ENCODE measurements at regions not wholly inside any gene's neighbourhood (a gene's known extent, or its start where the extent isn't known, plus 50 kb on each side); places are given as distances from the start of the nearest gene placed in this dataset.

DNA sequence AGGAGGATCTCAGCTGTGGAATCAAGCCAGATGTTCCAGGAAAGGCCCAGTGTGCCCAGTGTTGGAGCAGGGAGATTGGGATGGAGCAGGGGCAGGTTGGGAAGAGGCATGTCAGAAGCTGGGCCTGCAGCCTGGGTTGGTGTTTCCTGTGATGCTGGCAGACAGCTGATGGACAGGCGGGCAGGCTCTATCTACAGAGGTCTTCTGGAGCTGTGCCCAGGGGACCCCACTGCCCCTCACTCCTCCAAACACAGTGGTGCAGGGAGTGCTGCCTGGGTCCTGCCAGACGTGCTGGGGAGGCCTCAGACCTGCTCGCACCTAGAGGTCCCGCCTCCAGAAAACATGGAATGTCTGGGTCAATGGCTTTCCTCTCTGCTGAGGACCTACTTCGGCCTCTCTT is 182.9 kb upstream of the TCERG1L start:
- Histone ChIP-seq H3K9me3 (no peaks in the 10 kb centered on the region), H3K4me1 (no peaks in the 10 kb centered on the region), H3K27ac (no peak overlapping the region), H3K27me3 (no peaks in the 10 kb centered on the region), H3K36me3 (replicated peaks in 1 of 2; ENCODE audit: insufficient read depth in 1 of 2, low read depth in 2 of 2) (no peaks in the 10 kb centered on the region), H3K4me3 (no peak overlapping the region)
- WGBS, 2 donors, result 89 to 90% methylated on average over 1 to 2 of the region's 5 CpGs
- intact Hi-C loops (cut with DNase I), result no loop called here
- no peak for DNase-seq
- TF ChIP-seq, protein P1, sequence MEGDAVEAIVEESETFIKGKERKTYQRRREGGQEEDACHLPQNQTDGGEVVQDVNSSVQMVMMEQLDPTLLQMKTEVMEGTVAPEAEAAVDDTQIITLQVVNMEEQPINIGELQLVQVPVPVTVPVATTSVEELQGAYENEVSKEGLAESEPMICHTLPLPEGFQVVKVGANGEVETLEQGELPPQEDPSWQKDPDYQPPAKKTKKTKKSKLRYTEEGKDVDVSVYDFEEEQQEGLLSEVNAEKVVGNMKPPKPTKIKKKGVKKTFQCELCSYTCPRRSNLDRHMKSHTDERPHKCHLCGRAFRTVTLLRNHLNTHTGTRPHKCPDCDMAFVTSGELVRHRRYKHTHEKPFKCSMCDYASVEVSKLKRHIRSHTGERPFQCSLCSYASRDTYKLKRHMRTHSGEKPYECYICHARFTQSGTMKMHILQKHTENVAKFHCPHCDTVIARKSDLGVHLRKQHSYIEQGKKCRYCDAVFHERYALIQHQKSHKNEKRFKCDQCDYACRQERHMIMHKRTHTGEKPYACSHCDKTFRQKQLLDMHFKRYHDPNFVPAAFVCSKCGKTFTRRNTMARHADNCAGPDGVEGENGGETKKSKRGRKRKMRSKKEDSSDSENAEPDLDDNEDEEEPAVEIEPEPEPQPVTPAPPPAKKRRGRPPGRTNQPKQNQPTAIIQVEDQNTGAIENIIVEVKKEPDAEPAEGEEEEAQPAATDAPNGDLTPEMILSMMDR (IDR thresholded peaks at IDR 0.05), result no peak
- no peak for TF ChIP-seq POLR2A (IDR thresholded peaks at IDR 0.05)
- no peak for ATAC-seq

DNA sequence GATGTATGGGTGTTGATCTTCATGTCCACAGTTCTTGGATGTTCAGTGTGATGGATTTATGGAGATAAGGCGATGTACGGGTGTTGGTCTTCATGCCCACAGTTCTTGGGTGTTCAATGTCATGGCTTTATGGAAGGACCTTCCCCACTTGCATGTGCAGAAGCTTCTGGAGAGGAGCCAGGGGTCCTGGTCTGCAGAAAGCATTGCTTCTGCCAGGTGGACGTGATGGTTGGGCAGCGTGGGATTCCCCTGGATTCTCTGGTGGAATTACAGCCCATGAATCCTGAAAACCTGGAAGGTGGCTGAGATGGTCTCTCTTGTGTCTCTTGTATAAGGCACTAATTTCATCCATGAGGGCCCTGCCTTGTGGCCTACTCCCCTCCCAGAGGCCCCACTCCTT is 183.7 kb upstream of the TCERG1L start:
- intact Hi-C loops (cut with DNase I), result no loop called here
- TF ChIP-seq, protein P1 (IDR thresholded peaks at IDR 0.05), result no peak
- TF ChIP-seq POLR2A (IDR thresholded peaks at IDR 0.05), result no peak
- WGBS, 2 donors, result 62 to 64% methylated on average over 4 of the region's 4 CpGs

GRCh38 chr10:131495892-131496291 is 184.4 kb upstream of the TCERG1L start:
- Histone ChIP-seq H3K4me1 (no peaks in the 10 kb centered on the region), H3K27me3 (no peaks in the 10 kb centered on the region), H3K9me3 (no peaks in the 10 kb centered on the region), H3K4me3 (no peak overlapping the region), H3K36me3 (replicated peaks in 1 of 2; ENCODE audit: insufficient read depth in 1 of 2, low read depth in 2 of 2) (no peaks in the 10 kb centered on the region), H3K27ac (no peak overlapping the region)
- no peak for DNase-seq
- 76 to 88% methylated on average over 11 to 14 of the region's 14 CpGs for WGBS, 2 donors
- no peak for ATAC-seq
- TF ChIP-seq POLR2A (IDR thresholded peaks at IDR 0.05), result no peak
- TF ChIP-seq, protein P1 (IDR thresholded peaks at IDR 0.05), result no peak
- intact Hi-C loops (cut with DNase I), result no loop called here

More for the DNA sequence above, 183.7 kb upstream of the TCERG1L start:
- Histone ChIP-seq H3K27ac (no peak overlapping the region), H3K9me3 (no peaks in the 10 kb centered on the region), H3K36me3 (replicated peaks in 1 of 2; ENCODE audit: insufficient read depth in 1 of 2, low read depth in 2 of 2) (no peaks in the 10 kb centered on the region), H3K27me3 (no peaks in the 10 kb centered on the region), H3K4me3 (no peak overlapping the region), H3K4me1 (no peaks in the 10 kb centered on the region)
- ATAC-seq (no peak), DNase-seq (no peak)

- TF ChIP-seq POLR2A (IDR thresholded peaks at IDR 0.05), result no peak
- TF ChIP-seq, protein P1 (IDR thresholded peaks at IDR 0.05), result no peak
- intact Hi-C loops (cut with DNase I), result no loop called here
- Histone ChIP-seq H3K27ac (no peak overlapping the region), H3K36me3 (replicated peaks in 1 of 2; ENCODE audit: insufficient read depth in 1 of 2, low read depth in 2 of 2) (no peaks in the 10 kb centered on the region), H3K27me3 (no peaks in the 10 kb centered on the region), H3K4me3 (no peak overlapping the region), H3K9me3 (no peaks in the 10 kb centered on the region), H3K4me1 (no peaks in the 10 kb centered on the region)
- 85% methylated on average over 16 of the region's 16 CpGs for WGBS, 2 donors
- DNase-seq (no peak), ATAC-seq (no peak)
Measured at GRCh38 chr10:131496351-131497052, 185.0 kb upstream of the TCERG1L start.

DNA sequence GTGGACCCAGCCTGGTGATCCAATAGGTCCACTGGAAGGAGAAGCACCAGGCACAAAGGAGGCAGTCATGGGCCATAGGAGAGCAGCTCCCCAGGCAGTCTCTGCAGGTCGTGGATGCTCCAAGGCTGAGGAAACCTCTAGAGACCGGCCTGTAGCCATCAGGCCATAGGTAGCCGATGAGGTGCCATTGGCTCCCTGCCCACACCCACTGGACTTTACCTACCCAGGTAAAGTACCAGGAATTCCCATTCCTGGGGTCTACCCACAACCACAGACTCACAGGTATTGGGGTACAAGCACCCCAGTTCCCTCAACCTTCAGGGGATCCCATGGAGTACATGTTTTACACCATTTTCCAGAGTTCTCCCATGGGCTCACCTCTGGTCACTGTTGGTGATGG is 188.0 kb upstream of the TCERG1L start:
- Histone ChIP-seq H3K4me3 (no peak overlapping the region), H3K27me3 (no peaks in the 10 kb centered on the region), H3K27ac (no peak overlapping the region), H3K36me3 (replicated peaks in 1 of 2; ENCODE audit: insufficient read depth in 1 of 2, low read depth in 2 of 2) (no peaks in the 10 kb centered on the region), H3K9me3 (no peaks in the 10 kb centered on the region), H3K4me1 (no peaks in the 10 kb centered on the region)
- DNase-seq, result no peak
- ATAC-seq, result no peak
- intact Hi-C loops (cut with DNase I), result no loop called here
- no peak for TF ChIP-seq POLR2A (IDR thresholded peaks at IDR 0.05)
- TF ChIP-seq, protein P1 (IDR thresholded peaks at IDR 0.05), result no peak
- WGBS, 2 donors, result 80 to 86% methylated on average over 1 to 3 of the region's 3 CpGs

All from body of pancreas (tissue), 4 donors.